H1 (cell line): ENCODE measurements at regions not wholly inside any gene's neighbourhood (a gene's known extent, or its start where the extent isn't known, plus 50 kb on each side); places are given as distances from the start of the nearest gene placed in this dataset.

Source experiments
- CTCF ChIA-PET: fragments of 300-600 bp; sonication (Branson Sonifier 250); formaldehyde crosslinking; loops from one replicate; lab custom pipeline; 2021; ENCODE audit not compliant: partially characterized antibody; lab: Charles Lee
- POLR2A ChIA-PET: fragments of 300-600 bp; sonication (Branson Sonifier 250); formaldehyde crosslinking; loops from one replicate; lab custom pipeline; 2021; ENCODE audit warnings: inconsistent platforms; ENCODE audit not compliant: partially characterized antibody; lab: Charles Lee
- DNase-seq, 2 experiments: peaks; one replicate each; pipeline versions ENCODE4 v3.0.0 to v3.0.0-alpha.2; 2010 to 2022; ENCODE audit warnings: low spot score in 2 of 2, low read depth in 1 of 2, mixed read lengths in 1 of 2
- FAIRE-seq: peaks from 2 replicates; lab custom pipeline; 2011; peaks lifted over from hg19 to GRCh38; lab: Jason Lieb, UNC
- H2AFZ ChIP-seq: 2 replicates; pipeline ENCODE4 v1.8.1; 2012; ENCODE audit warnings: low read length, inconsistent platforms
- H2AK5ac ChIP-seq: 2 replicates; pipeline ENCODE4 v1.6.1; 2013; ENCODE audit warnings: low read depth, low read length
- H2BK120ac ChIP-seq: replicated peaks from 2 replicates; pipeline ENCODE3; 2013; ENCODE audit warnings: low read depth, low read length, inconsistent platforms
- H2BK12ac ChIP-seq: 2 replicates; pipeline ENCODE4 v1.6.1; 2013; ENCODE audit warnings: low read depth, low read length
- H2BK15ac ChIP-seq: 2 replicates; pipeline ENCODE4 v1.6.1; 2013; ENCODE audit warnings: low read length
- H2BK20ac ChIP-seq: 2 replicates; pipeline ENCODE4 v1.6.1; 2013; ENCODE audit warnings: low read length
- H2BK5ac ChIP-seq: 2 replicates; pipeline ENCODE4 v1.6.1; 2013; ENCODE audit warnings: low read depth, low read length
- H3K14ac ChIP-seq: 2 replicates; pipeline ENCODE4 v1.6.1; 2013; ENCODE audit warnings: inconsistent platforms; ENCODE audit not compliant: insufficient read length
- H3K18ac ChIP-seq: 2 replicates; pipeline ENCODE4 v1.6.1; 2013; ENCODE audit warnings: low read length; ENCODE audit errors: extremely low read depth
- H3K23ac ChIP-seq: 2 replicates; pipeline ENCODE4 v1.6.1; 2013; ENCODE audit warnings: inconsistent platforms; ENCODE audit not compliant: insufficient read length
- H3K23me2 ChIP-seq: 2 replicates; pipeline ENCODE4 v1.6.1; 2013; ENCODE audit warnings: low read depth, low read length
- H3K27ac ChIP-seq: 2 replicates; pipeline ENCODE4 v1.6.1; 2011; ENCODE audit warnings: low read depth, low read length, inconsistent platforms
- H3K27me3 ChIP-seq, 4 experiments: replicated peaks in 1 of 4; 1 replicate in 1 of 4; 2 replicates in 3 of 4; pipeline versions ENCODE4 v1.6.1 to v1.8.1; 2011 to 2013; ENCODE audit warnings: low read length in 3 of 4, mild to moderate bottlenecking in 3 of 4, inconsistent platforms in 2 of 4, mixed read lengths in 2 of 4, moderate library complexity in 1 of 4; ENCODE audit not compliant: control insufficient read depth in 3 of 4, insufficient read depth in 3 of 4; ENCODE audit errors: extremely low read depth in 1 of 4
- H3K36me3 ChIP-seq, 4 experiments: 2 replicates each; pipeline versions ENCODE4 v1.6.1 to v1.8.1; 2011 to 2013; ENCODE audit warnings: mild to moderate bottlenecking in 4 of 4, low read length in 3 of 4, moderate library complexity in 2 of 4, control low read depth in 1 of 4, inconsistent platforms in 1 of 4; ENCODE audit not compliant: insufficient read depth in 4 of 4, control insufficient read depth in 2 of 4
- H3K4ac ChIP-seq: replicated peaks from 2 replicates; pipeline ENCODE3; 2013; ENCODE audit warnings: low read length, low read depth, mixed read lengths, inconsistent platforms; ENCODE audit not compliant: insufficient read length
- H3K4me1 ChIP-seq, 4 experiments: replicated peaks in 1 of 4; 1 replicate in 1 of 4; 2 replicates in 3 of 4; pipeline versions ENCODE4 v1.6.1 to v1.8.1; 2011 to 2013; ENCODE audit warnings: low read length in 3 of 4, inconsistent platforms in 2 of 4, mixed read lengths in 1 of 4; ENCODE audit not compliant: insufficient read depth in 4 of 4, control insufficient read depth in 3 of 4
- H3K4me2 ChIP-seq, 2 experiments: 2 replicates each; pipeline versions ENCODE4 v1.6.1 to v1.8.1; 2011 to 2013; ENCODE audit warnings: low read depth in 2 of 2, low read length in 2 of 2, control low read depth in 1 of 2, inconsistent platforms in 1 of 2, mild to moderate bottlenecking in 1 of 2; ENCODE audit not compliant: insufficient read depth in 1 of 2
- H3K4me3 ChIP-seq, 4 experiments: fragments of 200-600, 300-600 bp in 1 of 4; sonication (generic), shearing (Covaris generic), sonication (Bioruptor Twin) in 1 of 4; 2 replicates each; pipeline versions ENCODE4 v1.5.1 to v1.8.1; 2011 to 2016; ENCODE audit warnings: low read length in 4 of 4, low read depth in 3 of 4, control low read depth in 2 of 4, inconsistent platforms in 2 of 4, mild to moderate bottlenecking in 2 of 4, mixed read lengths in 1 of 4, moderate library complexity in 1 of 4; ENCODE audit not compliant: insufficient read depth in 2 of 4; ENCODE audit errors: extremely low read depth in 1 of 4
- H3K56ac ChIP-seq: replicated peaks from 2 replicates; pipeline ENCODE3; 2013; ENCODE audit warnings: low read depth, mild to moderate bottlenecking, mixed read lengths, low read length, inconsistent platforms; ENCODE audit not compliant: insufficient read length
- H3K79me1 ChIP-seq: 2 replicates; pipeline ENCODE4 v1.6.1; 2013; ENCODE audit warnings: low read depth, low read length, control low read depth
- H3K79me2 ChIP-seq, 2 experiments: 2 replicates each; pipeline versions ENCODE4 v1.6.1 to v1.8.1; 2012 to 2013; ENCODE audit warnings: low read length in 2 of 2, mild to moderate bottlenecking in 2 of 2, inconsistent platforms in 1 of 2; ENCODE audit not compliant: insufficient read depth in 2 of 2, control insufficient read depth in 1 of 2
- H3K9ac ChIP-seq, 4 experiments: replicated peaks in 1 of 4; 1 replicate in 1 of 4; 2 replicates in 3 of 4; pipeline versions ENCODE4 v1.6.1 to v1.8.1; 2011 to 2013; ENCODE audit warnings: low read depth in 3 of 4, low read length in 3 of 4, control low read depth in 2 of 4, mild to moderate bottlenecking in 2 of 4, moderate library complexity in 2 of 4, inconsistent platforms in 1 of 4; ENCODE audit errors: extremely low read depth in 1 of 4
- H3K9me3 ChIP-seq, 2 experiments: 2 replicates each; pipeline versions ENCODE4 v1.6.1 to v1.8.1; 2012 to 2013; ENCODE audit warnings: mild to moderate bottlenecking in 2 of 2, moderate library complexity in 2 of 2, control low read depth in 1 of 2, inconsistent platforms in 1 of 2, low read depth in 1 of 2, low read length in 1 of 2, mixed read lengths in 1 of 2; ENCODE audit not compliant: insufficient read depth in 2 of 2
- H4K20me1 ChIP-seq, 2 experiments: replicated peaks in 1 of 2; 2 replicates each; pipeline versions ENCODE3 to v1.8.1; 2011 to 2013; ENCODE audit warnings: inconsistent platforms in 2 of 2, low read length in 2 of 2, mild to moderate bottlenecking in 1 of 2; ENCODE audit not compliant: insufficient read depth in 2 of 2, control insufficient read depth in 1 of 2
- H4K5ac ChIP-seq: 2 replicates; pipeline ENCODE4 v1.6.1; 2013; ENCODE audit warnings: low read length, low read depth, mixed read lengths, inconsistent platforms; ENCODE audit not compliant: insufficient read length
- H4K8ac ChIP-seq: 2 replicates; pipeline ENCODE4 v1.8.0; 2013; ENCODE audit warnings: mild to moderate bottlenecking, moderate library complexity, low read length, inconsistent platforms; ENCODE audit not compliant: insufficient read depth; ENCODE audit errors: extremely low read depth
- H4K91ac ChIP-seq: replicated peaks from 2 replicates; pipeline ENCODE3; 2013; ENCODE audit warnings: low read length, mixed read lengths, inconsistent platforms; ENCODE audit not compliant: insufficient read length
- WGBS, 2 experiments: shearing (Covaris generic) in 1 of 2; methylation state at CpG; one replicate each; pipeline versions ENCODE4 v1.1.6 to v1.1.7; 2013 to 2015; ENCODE audit warnings: low lambda C conversion rate in 2 of 2, mixed read lengths in 2 of 2, inconsistent platforms in 1 of 2, low coverage in 1 of 2, missing lambda C conversion rate in 1 of 2; ENCODE audit not compliant: insufficient replicate concordance in 2 of 2, insufficient coverage in 1 of 2, insufficient read length in 1 of 2; ENCODE audit errors: extremely low coverage in 1 of 2, missing lambda C conversion rate in 1 of 2; 5-methylcytosine and 5-hydroxymethylcytosine counted together
- TF ChIP-seq, protein P1 (sequence below): fragments of 300-600 bp; sonication (generic); IDR thresholded peaks from 2 replicates; pipeline ENCODE4 v1.7.1; 2012; ENCODE audit warnings: low read length, moderate library complexity, mild to moderate bottlenecking, inconsistent platforms; ENCODE audit not compliant: insufficient replicate concordance

DNA sequence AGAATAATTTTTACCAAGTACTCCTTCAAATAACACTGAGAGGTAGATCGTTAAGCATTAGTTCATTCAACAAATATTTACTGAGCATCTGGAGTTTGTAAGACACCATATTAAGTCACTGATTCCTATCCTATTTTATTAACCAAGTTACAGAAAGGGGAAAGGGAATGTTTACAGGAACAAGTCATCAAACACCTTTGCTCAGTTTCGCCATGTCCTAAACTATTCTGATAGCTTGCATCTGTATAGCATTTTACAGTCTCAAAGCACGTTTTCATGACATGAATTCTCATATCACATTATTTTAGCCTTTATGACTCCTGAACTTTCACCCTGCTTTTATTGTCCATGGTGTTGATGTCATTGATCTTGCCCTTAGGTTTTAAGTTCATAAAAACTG, 89.2 kb downstream of the AREG start:
- Histone ChIP-seq H4K5ac (no peak overlapping the region), H2BK12ac (no peak overlapping the region), H2AK5ac (no peak overlapping the region), H4K20me1 (no peaks in the 10 kb centered on the region), H3K79me1 (no peaks in the 10 kb centered on the region), H4K8ac (no peak overlapping the region), H3K4me1 (no peaks in the 10 kb centered on the region), H3K4me3 (no peak overlapping the region), H3K9ac (no peak overlapping the region), H3K14ac (no peak overlapping the region), H3K4me2 (no peak overlapping the region), H3K27me3 (no peaks in the 10 kb centered on the region), H2BK120ac (no peak overlapping the region), H2BK15ac (no peak overlapping the region), H3K4ac (no peak overlapping the region), H2BK5ac (no peak overlapping the region), H2BK20ac (no peak overlapping the region), H3K36me3 (no peaks in the 10 kb centered on the region), H3K18ac (no peak overlapping the region), H3K79me2 (no peaks in the 10 kb centered on the region), H3K27ac (no peak overlapping the region), H2AFZ (no peak overlapping the region; the same call in 1 of the 2 replicates), H3K56ac (no peak overlapping the region), H3K23me2 (no peaks in the 10 kb centered on the region), H4K91ac (no peak overlapping the region), H3K23ac (no peak overlapping the region), H3K9me3 (no peaks in the 10 kb centered on the region)
- WGBS, 2 experiments = 93% methylated on average over 3 of the region's 3 CpGs; no CpG with 5 or more reads in 1 of the 2 experiments
- CTCF ChIA-PET = interaction anchor here (0.7 to 4.2 kb wide), 11 partner anchors 9 to 213 kb away, joined by 3 to 51 read pairs (median 7); partner anchors contain the start of gene AREG
- POLR2A ChIA-PET = no interaction called here
- FAIRE-seq (no peak), DNase-seq (no peak)
- TF ChIP-seq, protein P1, sequence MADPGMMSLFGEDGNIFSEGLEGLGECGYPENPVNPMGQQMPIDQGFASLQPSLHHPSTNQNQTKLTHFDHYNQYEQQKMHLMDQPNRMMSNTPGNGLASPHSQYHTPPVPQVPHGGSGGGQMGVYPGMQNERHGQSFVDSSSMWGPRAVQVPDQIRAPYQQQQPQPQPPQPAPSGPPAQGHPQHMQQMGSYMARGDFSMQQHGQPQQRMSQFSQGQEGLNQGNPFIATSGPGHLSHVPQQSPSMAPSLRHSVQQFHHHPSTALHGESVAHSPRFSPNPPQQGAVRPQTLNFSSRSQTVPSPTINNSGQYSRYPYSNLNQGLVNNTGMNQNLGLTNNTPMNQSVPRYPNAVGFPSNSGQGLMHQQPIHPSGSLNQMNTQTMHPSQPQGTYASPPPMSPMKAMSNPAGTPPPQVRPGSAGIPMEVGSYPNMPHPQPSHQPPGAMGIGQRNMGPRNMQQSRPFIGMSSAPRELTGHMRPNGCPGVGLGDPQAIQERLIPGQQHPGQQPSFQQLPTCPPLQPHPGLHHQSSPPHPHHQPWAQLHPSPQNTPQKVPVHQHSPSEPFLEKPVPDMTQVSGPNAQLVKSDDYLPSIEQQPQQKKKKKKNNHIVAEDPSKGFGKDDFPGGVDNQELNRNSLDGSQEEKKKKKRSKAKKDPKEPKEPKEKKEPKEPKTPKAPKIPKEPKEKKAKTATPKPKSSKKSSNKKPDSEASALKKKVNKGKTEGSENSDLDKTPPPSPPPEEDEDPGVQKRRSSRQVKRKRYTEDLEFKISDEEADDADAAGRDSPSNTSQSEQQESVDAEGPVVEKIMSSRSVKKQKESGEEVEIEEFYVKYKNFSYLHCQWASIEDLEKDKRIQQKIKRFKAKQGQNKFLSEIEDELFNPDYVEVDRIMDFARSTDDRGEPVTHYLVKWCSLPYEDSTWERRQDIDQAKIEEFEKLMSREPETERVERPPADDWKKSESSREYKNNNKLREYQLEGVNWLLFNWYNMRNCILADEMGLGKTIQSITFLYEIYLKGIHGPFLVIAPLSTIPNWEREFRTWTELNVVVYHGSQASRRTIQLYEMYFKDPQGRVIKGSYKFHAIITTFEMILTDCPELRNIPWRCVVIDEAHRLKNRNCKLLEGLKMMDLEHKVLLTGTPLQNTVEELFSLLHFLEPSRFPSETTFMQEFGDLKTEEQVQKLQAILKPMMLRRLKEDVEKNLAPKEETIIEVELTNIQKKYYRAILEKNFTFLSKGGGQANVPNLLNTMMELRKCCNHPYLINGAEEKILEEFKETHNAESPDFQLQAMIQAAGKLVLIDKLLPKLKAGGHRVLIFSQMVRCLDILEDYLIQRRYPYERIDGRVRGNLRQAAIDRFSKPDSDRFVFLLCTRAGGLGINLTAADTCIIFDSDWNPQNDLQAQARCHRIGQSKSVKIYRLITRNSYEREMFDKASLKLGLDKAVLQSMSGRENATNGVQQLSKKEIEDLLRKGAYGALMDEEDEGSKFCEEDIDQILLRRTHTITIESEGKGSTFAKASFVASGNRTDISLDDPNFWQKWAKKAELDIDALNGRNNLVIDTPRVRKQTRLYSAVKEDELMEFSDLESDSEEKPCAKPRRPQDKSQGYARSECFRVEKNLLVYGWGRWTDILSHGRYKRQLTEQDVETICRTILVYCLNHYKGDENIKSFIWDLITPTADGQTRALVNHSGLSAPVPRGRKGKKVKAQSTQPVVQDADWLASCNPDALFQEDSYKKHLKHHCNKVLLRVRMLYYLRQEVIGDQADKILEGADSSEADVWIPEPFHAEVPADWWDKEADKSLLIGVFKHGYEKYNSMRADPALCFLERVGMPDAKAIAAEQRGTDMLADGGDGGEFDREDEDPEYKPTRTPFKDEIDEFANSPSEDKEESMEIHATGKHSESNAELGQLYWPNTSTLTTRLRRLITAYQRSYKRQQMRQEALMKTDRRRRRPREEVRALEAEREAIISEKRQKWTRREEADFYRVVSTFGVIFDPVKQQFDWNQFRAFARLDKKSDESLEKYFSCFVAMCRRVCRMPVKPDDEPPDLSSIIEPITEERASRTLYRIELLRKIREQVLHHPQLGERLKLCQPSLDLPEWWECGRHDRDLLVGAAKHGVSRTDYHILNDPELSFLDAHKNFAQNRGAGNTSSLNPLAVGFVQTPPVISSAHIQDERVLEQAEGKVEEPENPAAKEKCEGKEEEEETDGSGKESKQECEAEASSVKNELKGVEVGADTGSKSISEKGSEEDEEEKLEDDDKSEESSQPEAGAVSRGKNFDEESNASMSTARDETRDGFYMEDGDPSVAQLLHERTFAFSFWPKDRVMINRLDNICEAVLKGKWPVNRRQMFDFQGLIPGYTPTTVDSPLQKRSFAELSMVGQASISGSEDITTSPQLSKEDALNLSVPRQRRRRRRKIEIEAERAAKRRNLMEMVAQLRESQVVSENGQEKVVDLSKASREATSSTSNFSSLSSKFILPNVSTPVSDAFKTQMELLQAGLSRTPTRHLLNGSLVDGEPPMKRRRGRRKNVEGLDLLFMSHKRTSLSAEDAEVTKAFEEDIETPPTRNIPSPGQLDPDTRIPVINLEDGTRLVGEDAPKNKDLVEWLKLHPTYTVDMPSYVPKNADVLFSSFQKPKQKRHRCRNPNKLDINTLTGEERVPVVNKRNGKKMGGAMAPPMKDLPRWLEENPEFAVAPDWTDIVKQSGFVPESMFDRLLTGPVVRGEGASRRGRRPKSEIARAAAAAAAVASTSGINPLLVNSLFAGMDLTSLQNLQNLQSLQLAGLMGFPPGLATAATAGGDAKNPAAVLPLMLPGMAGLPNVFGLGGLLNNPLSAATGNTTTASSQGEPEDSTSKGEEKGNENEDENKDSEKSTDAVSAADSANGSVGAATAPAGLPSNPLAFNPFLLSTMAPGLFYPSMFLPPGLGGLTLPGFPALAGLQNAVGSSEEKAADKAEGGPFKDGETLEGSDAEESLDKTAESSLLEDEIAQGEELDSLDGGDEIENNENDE = no peak
